NCI-H1417 treated with DMSO at 0.1 percent for 48 hours (cell line): ENCODE measurements at regions not wholly inside any gene's neighbourhood (a gene's known extent, or its start where the extent isn't known, plus 50 kb on each side); places are given as distances from the start of the nearest gene placed in this dataset.
"Not testable (repeated sequence)": the region's sequence is repeated elsewhere in the genome, so short reads cannot be mapped to it uniquely, and the experiment has no call there.

Experiments
- DNase-seq: peaks from one replicate; lab custom pipeline; 2025; lab: John Stamatoyannopoulos, UW

- no peak for DNase-seq
Measured at GRCh38 chr1:70671006-70671405, 259.9 kb downstream of the CTH start.

GRCh38 chr1:70672442-70672888 lies 261.4 kb downstream of the CTH start:
- no peak for DNase-seq

- DNase-seq, result no peak
Measured at GRCh38 chr1:70674941-70675685, 264.0 kb downstream of the CTH start.

GRCh38 chr1:70675737-70676156 lies 264.7 kb downstream of the CTH start:
- no peak for DNase-seq

GRCh38 chr1:70685300-70686286 lies 274.5 kb downstream of the CTH start:
- no peak for DNase-seq

GRCh38 chr1:70688580-70688979 lies 277.5 kb downstream of the CTH start:
- no peak for DNase-seq

- no peak for DNase-seq
Measured at GRCh38 chr1:70706381-70707037, 295.4 kb downstream of the CTH start.

- no peak for DNase-seq
Measured at GRCh38 chr1:70707214-70707613, 296.1 kb downstream of the CTH start.

- no peak for DNase-seq
Measured at GRCh38 chr1:70714149-70714548, 303.1 kb downstream of the CTH start.

- no peak for DNase-seq
Measured at GRCh38 chr1:70717211-70717610, 306.1 kb downstream of the CTH start.

GRCh38 chr1:70717656-70718055 lies 306.6 kb downstream of the CTH start:
- no peak for DNase-seq

GRCh38 chr1:70718086-70718630 lies 307.1 kb downstream of the CTH start:
- no peak for DNase-seq

GRCh38 chr1:70719154-70719553 lies 308.1 kb downstream of the CTH start:
- DNase-seq, result no peak

GRCh38 chr1:70720109-70720508 lies 309.0 kb downstream of the CTH start:
- no peak for DNase-seq

GRCh38 chr1:70720521-70720920 lies 309.5 kb downstream of the CTH start:
- DNase-seq, result no peak

- no peak for DNase-seq
Measured at GRCh38 chr1:70727886-70728489, 316.9 kb downstream of the CTH start.

GRCh38 chr1:70736518-70736917 lies 311.1 kb downstream of the PTGER3 start:
- DNase-seq, result not testable (repeated sequence)

GRCh38 chr1:70737125-70737524 lies 310.5 kb downstream of the PTGER3 start:
- DNase-seq, result no peak

- DNase-seq, result no peak
Measured at GRCh38 chr1:70738624-70739023, 309.0 kb downstream of the PTGER3 start.

- DNase-seq, result no peak
Measured at GRCh38 chr1:70745199-70745598, 302.4 kb downstream of the PTGER3 start.

- DNase-seq, result not testable (repeated sequence)
Measured at GRCh38 chr1:70746062-70746461, 301.6 kb downstream of the PTGER3 start.

GRCh38 chr1:70747123-70747522 lies 300.5 kb downstream of the PTGER3 start:
- DNase-seq, result not testable (repeated sequence)
